ENCODE measurements at regions not wholly inside any gene's neighbourhood (a gene's known extent, or its start where the extent isn't known, plus 50 kb on each side); places are given as distances from the start of the nearest gene placed in this dataset.

GRCh38 chr6:8201679-8202078 lies 99.3 kb upstream of the EEF1E1 start:
- H3K9me3 ChIP-seq (replicated peaks; ENCODE audit: control insufficient read depth, low read depth, low read length), result no peaks in the 10 kb centered on the region
- no CpG with 5 or more reads among the region's 5 CpGs for WGBS (ENCODE audit: insufficient coverage)
- H3K27me3 ChIP-seq (ENCODE audit: control insufficient read depth, insufficient read depth, low read length), result no peaks in the 10 kb centered on the region

GRCh38 chr6:8200255-8200654 lies 97.9 kb upstream of the EEF1E1 start:
- WGBS (ENCODE audit: insufficient coverage), result 36% methylated on average over 2 of the region's 3 CpGs
- no peaks in the 10 kb centered on the region for H3K9me3 ChIP-seq (replicated peaks; ENCODE audit: control insufficient read depth, low read depth, low read length)
- no peak overlapping the region for H3K27ac ChIP-seq (ENCODE audit: low read length)
- no peak for DNase-seq
- H3K4me1 ChIP-seq (ENCODE audit: control insufficient read depth, insufficient read depth, low read length), result no peaks in the 10 kb centered on the region
- no peak overlapping the region for H3K4me3 ChIP-seq (ENCODE audit: low read length)
- no peaks in the 10 kb centered on the region for H3K27me3 ChIP-seq (ENCODE audit: control insufficient read depth, insufficient read depth, low read length)
- H3K36me3 ChIP-seq (ENCODE audit: control insufficient read depth, insufficient read depth, low read length), result no peaks in the 10 kb centered on the region

More at GRCh38 chr6:8201679-8202078, 99.3 kb upstream of the EEF1E1 start:
- no peak for DNase-seq
- H3K27ac ChIP-seq (ENCODE audit: low read length), result no peak overlapping the region
- H3K4me3 ChIP-seq (ENCODE audit: low read length), result no peak overlapping the region
- H3K4me1 ChIP-seq (ENCODE audit: control insufficient read depth, insufficient read depth, low read length), result no peaks in the 10 kb centered on the region
- H3K36me3 ChIP-seq (ENCODE audit: control insufficient read depth, insufficient read depth, low read length), result no peaks in the 10 kb centered on the region

- H3K27ac ChIP-seq (ENCODE audit: low read length), result no peak overlapping the region
- no peak for DNase-seq
- WGBS (ENCODE audit: insufficient coverage), result no CpG with 5 or more reads among the region's 4 CpGs
Observed at GRCh38 chr6:8195714-8196102, 93.4 kb upstream of the EEF1E1 start.

GRCh38 chr6:8195040-8195713 lies 92.8 kb upstream of the EEF1E1 start:
- H3K4me1 ChIP-seq (ENCODE audit: control insufficient read depth, insufficient read depth, low read length), result no peaks in the 10 kb centered on the region
- no peak for DNase-seq

More at GRCh38 chr6:8195714-8196102, 93.4 kb upstream of the EEF1E1 start:
- Histone ChIP-seq H3K36me3 (ENCODE audit: control insufficient read depth, insufficient read depth, low read length) (no peaks in the 10 kb centered on the region), H3K4me3 (ENCODE audit: low read length) (no peak overlapping the region), H3K4me1 (ENCODE audit: control insufficient read depth, insufficient read depth, low read length) (no peaks in the 10 kb centered on the region), H3K9me3 (replicated peaks; ENCODE audit: control insufficient read depth, low read depth, low read length) (no peaks in the 10 kb centered on the region), H3K27me3 (ENCODE audit: control insufficient read depth, insufficient read depth, low read length) (no peaks in the 10 kb centered on the region)

GRCh38 chr6:8194490-8194889 lies 92.1 kb upstream of the EEF1E1 start:
- H3K27me3 ChIP-seq (ENCODE audit: control insufficient read depth, insufficient read depth, low read length), result no peaks in the 10 kb centered on the region
- no CpG with 5 or more reads among the region's 3 CpGs for WGBS (ENCODE audit: insufficient coverage)

More at GRCh38 chr6:8195040-8195713, 92.8 kb upstream of the EEF1E1 start:
- no peaks in the 10 kb centered on the region for H3K36me3 ChIP-seq (ENCODE audit: control insufficient read depth, insufficient read depth, low read length)
- no peaks in the 10 kb centered on the region for H3K27me3 ChIP-seq (ENCODE audit: control insufficient read depth, insufficient read depth, low read length)
- no CpG with 5 or more reads among the region's 3 CpGs for whole genome bisulfite sequencing (ENCODE audit: insufficient coverage)
- no peak overlapping the region for H3K27ac ChIP-seq (ENCODE audit: low read length)
- no peaks in the 10 kb centered on the region for H3K9me3 ChIP-seq (replicated peaks; ENCODE audit: control insufficient read depth, low read depth, low read length)
- no peak overlapping the region for H3K4me3 ChIP-seq (ENCODE audit: low read length)

GRCh38 chr6:8193541-8193940 lies 91.2 kb upstream of the EEF1E1 start:
- WGBS (ENCODE audit: insufficient coverage), result no CpG with 5 or more reads among the region's 4 CpGs
- Histone ChIP-seq H3K27me3 (ENCODE audit: control insufficient read depth, insufficient read depth, low read length) (no peaks in the 10 kb centered on the region), H3K36me3 (ENCODE audit: control insufficient read depth, insufficient read depth, low read length) (no peaks in the 10 kb centered on the region), H3K4me3 (ENCODE audit: low read length) (no peak overlapping the region), H3K9me3 (replicated peaks; ENCODE audit: control insufficient read depth, low read depth, low read length) (no peaks in the 10 kb centered on the region), H3K4me1 (ENCODE audit: control insufficient read depth, insufficient read depth, low read length) (no peaks in the 10 kb centered on the region), H3K27ac (ENCODE audit: low read length) (no peak overlapping the region)
- no peak for DNase-seq

More at GRCh38 chr6:8194490-8194889, 92.1 kb upstream of the EEF1E1 start:
- Histone ChIP-seq H3K4me3 (ENCODE audit: low read length) (no peak overlapping the region), H3K36me3 (ENCODE audit: control insufficient read depth, insufficient read depth, low read length) (no peaks in the 10 kb centered on the region), H3K27ac (ENCODE audit: low read length) (no peak overlapping the region), H3K9me3 (replicated peaks; ENCODE audit: control insufficient read depth, low read depth, low read length) (no peaks in the 10 kb centered on the region), H3K4me1 (ENCODE audit: control insufficient read depth, insufficient read depth, low read length) (no peaks in the 10 kb centered on the region)
- DNase-seq, result no peak

GRCh38 chr6:8192597-8192996 lies 90.2 kb upstream of the EEF1E1 start:
- no peak overlapping the region for H3K4me3 ChIP-seq (ENCODE audit: low read length)
- no peaks in the 10 kb centered on the region for H3K27me3 ChIP-seq (ENCODE audit: control insufficient read depth, insufficient read depth, low read length)
- no peak for DNase-seq
- H3K4me1 ChIP-seq (ENCODE audit: control insufficient read depth, insufficient read depth, low read length), result no peaks in the 10 kb centered on the region
- no peak overlapping the region for H3K27ac ChIP-seq (ENCODE audit: low read length)
- no peaks in the 10 kb centered on the region for H3K36me3 ChIP-seq (ENCODE audit: control insufficient read depth, insufficient read depth, low read length)
- H3K9me3 ChIP-seq (replicated peaks; ENCODE audit: control insufficient read depth, low read depth, low read length), result no peaks in the 10 kb centered on the region

GRCh38 chr6:8192067-8192466 lies 89.7 kb upstream of the EEF1E1 start:
- WGBS (ENCODE audit: insufficient coverage), result 50% methylated on average over 3 of the region's 5 CpGs

GRCh38 chr6:8191629-8192028 lies 89.3 kb upstream of the EEF1E1 start:
- no peaks in the 10 kb centered on the region for H3K36me3 ChIP-seq (ENCODE audit: control insufficient read depth, insufficient read depth, low read length)
- H3K27me3 ChIP-seq (ENCODE audit: control insufficient read depth, insufficient read depth, low read length), result no peaks in the 10 kb centered on the region
- no peak overlapping the region for H3K4me3 ChIP-seq (ENCODE audit: low read length)
- DNase-seq, result no peak
- H3K4me1 ChIP-seq (ENCODE audit: control insufficient read depth, insufficient read depth, low read length), result no peaks in the 10 kb centered on the region
- no peak overlapping the region for H3K27ac ChIP-seq (ENCODE audit: low read length)
- 67% methylated on average over 2 of the region's 7 CpGs for WGBS (ENCODE audit: insufficient coverage)
- H3K9me3 ChIP-seq (replicated peaks; ENCODE audit: control insufficient read depth, low read depth, low read length), result no peaks in the 10 kb centered on the region

More at GRCh38 chr6:8192067-8192466, 89.7 kb upstream of the EEF1E1 start:
- Histone ChIP-seq H3K36me3 (ENCODE audit: control insufficient read depth, insufficient read depth, low read length) (no peaks in the 10 kb centered on the region), H3K27me3 (ENCODE audit: control insufficient read depth, insufficient read depth, low read length) (no peaks in the 10 kb centered on the region), H3K9me3 (replicated peaks; ENCODE audit: control insufficient read depth, low read depth, low read length) (no peaks in the 10 kb centered on the region), H3K27ac (ENCODE audit: low read length) (no peak overlapping the region), H3K4me3 (ENCODE audit: low read length) (no peak overlapping the region), H3K4me1 (ENCODE audit: control insufficient read depth, insufficient read depth, low read length) (no peaks in the 10 kb centered on the region)
- no peak for DNase-seq

- H3K4me1 ChIP-seq (ENCODE audit: control insufficient read depth, insufficient read depth, low read length), result no peaks in the 10 kb centered on the region
- H3K27ac ChIP-seq (ENCODE audit: low read length), result no peak overlapping the region
- WGBS (ENCODE audit: insufficient coverage), result no CpG with 5 or more reads among the region's 2 CpGs
- no peaks in the 10 kb centered on the region for H3K36me3 ChIP-seq (ENCODE audit: control insufficient read depth, insufficient read depth, low read length)
- no peaks in the 10 kb centered on the region for H3K9me3 ChIP-seq (replicated peaks; ENCODE audit: control insufficient read depth, low read depth, low read length)
- H3K27me3 ChIP-seq (ENCODE audit: control insufficient read depth, insufficient read depth, low read length), result no peaks in the 10 kb centered on the region
- H3K4me3 ChIP-seq (ENCODE audit: low read length), result no peak overlapping the region
- no peak for DNase-seq
Observed at GRCh38 chr6:8187209-8187608, 84.9 kb upstream of the EEF1E1 start.

Measured in muscle of leg (tissue), 3 donors.